Smooth muscle cell (in vitro differentiated cells): ENCODE measurements at regions not wholly inside any gene's neighbourhood (a gene's known extent, or its start where the extent isn't known, plus 50 kb on each side); places are given as distances from the start of the nearest gene placed in this dataset.
A peak's percentile ranks its signal among the peaks of the same experiment; 100 is the strongest.
"Not testable (repeated sequence)": the region's sequence is repeated elsewhere in the genome, so short reads cannot be mapped to it uniquely, and the experiment has no call there.

Experiments used
- DNase-seq: peaks from one replicate; lab custom pipeline; 2025; ENCODE audit not compliant: unreplicated experiment; lab: John Stamatoyannopoulos, UW
- H2AFZ ChIP-seq: fragments of 200-600 bp; sonication (generic); 2 replicates; pipeline ENCODE4 v1.6.0; 2016; ENCODE audit warnings: antibody characterized with exemption, low read depth, mild to moderate bottlenecking
- H3F3A ChIP-seq: fragments of 200-600 bp; sonication (generic); 2 replicates; pipeline ENCODE4 v1.6.0; 2017; ENCODE audit warnings: antibody characterized with exemption, low read depth
- H3K27ac ChIP-seq: fragments of 200-600 bp; sonication (generic); 2 replicates; pipeline ENCODE4 v1.5.1; 2016; ENCODE audit warnings: low read depth, mild to moderate bottlenecking
- H3K27me3 ChIP-seq: fragments of 200-600 bp; sonication (generic); 2 replicates; pipeline ENCODE4 v1.6.1; 2016; ENCODE audit warnings: low read depth, mild to moderate bottlenecking
- H3K36me3 ChIP-seq: fragments of 200-600 bp; sonication (generic); 2 replicates; pipeline ENCODE4 v1.5.1; 2016; ENCODE audit warnings: low read depth
- H3K4me1 ChIP-seq: fragments of 200-600 bp; sonication (generic); 2 replicates; pipeline ENCODE4 v1.5.1; 2016; ENCODE audit warnings: low read depth
- H3K4me2 ChIP-seq: fragments of 200-600 bp; sonication (generic); 2 replicates; pipeline ENCODE4 v1.6.0; 2016; ENCODE audit warnings: mild to moderate bottlenecking
- H3K4me3 ChIP-seq: fragments of 200-600 bp; sonication (generic); 2 replicates; pipeline ENCODE4 v1.5.1; 2016; ENCODE audit warnings: mild to moderate bottlenecking
- H3K79me2 ChIP-seq: fragments of 200-600 bp; sonication (generic); 2 replicates; pipeline ENCODE4 v1.6.0; 2016; ENCODE audit warnings: low read depth, mild to moderate bottlenecking
- H3K9ac ChIP-seq: fragments of 200-600 bp; sonication (generic); 2 replicates; pipeline ENCODE4 v1.6.0; 2016; ENCODE audit warnings: low read depth
- H3K9me3 ChIP-seq: fragments of 200-600 bp; sonication (generic); replicated peaks from 2 replicates; pipeline ENCODE4 v1.5.1; 2016; ENCODE audit warnings: low read depth
- H4K20me1 ChIP-seq: fragments of 200-600 bp; sonication (generic); 2 replicates; pipeline ENCODE4 v1.6.0; 2016; ENCODE audit warnings: low read depth
- CTCF ChIP-seq: fragments of 200-600 bp; sonication (generic); IDR thresholded peaks from 2 replicates; pipeline ENCODE4 v1.5.1; 2017; ENCODE audit warnings: borderline replicate concordance, mild to moderate bottlenecking, antibody characterized with exemption; ENCODE audit not compliant: insufficient read depth, poor library complexity, severe bottlenecking
- WGBS: methylation state at CpG from one replicate; pipeline ENCODE4 v1.1.7; 2016; ENCODE audit warnings: low lambda C conversion rate; 5-methylcytosine and 5-hydroxymethylcytosine counted together

- Histone ChIP-seq H3K4me2 (peak overlapping the region; percentile 16), H3K27ac (no peak overlapping the region)
Observed at GRCh38 chr1:238606896-238607295, 716.2 kb upstream of the ZP4 start.

GRCh38 chr1:238606457-238606856, 715.7 kb upstream of the ZP4 start:
- TF ChIP-seq CTCF = no peak
- no peak overlapping the region for H3K27ac ChIP-seq
- no peak for DNase-seq
- no peaks in the 10 kb centered on the region for H3K36me3 ChIP-seq
- H3K4me1 ChIP-seq = no peaks in the 10 kb centered on the region
- no peak overlapping the region for H3K4me3 ChIP-seq
- no peak overlapping the region for H2AFZ ChIP-seq
- H4K20me1 ChIP-seq = no peaks in the 10 kb centered on the region
- H3F3A ChIP-seq = no peaks in the 10 kb centered on the region
- no peaks in the 10 kb centered on the region for H3K9me3 ChIP-seq
- H3K4me2 ChIP-seq = peak overlapping the region; percentile 16
- 91% methylated on average over 2 of the region's 2 CpGs for WGBS
- H3K27me3 ChIP-seq = no peaks in the 10 kb centered on the region
- H3K79me2 ChIP-seq = no peaks in the 10 kb centered on the region
- no peak overlapping the region for H3K9ac ChIP-seq

More at GRCh38 chr1:238606896-238607295, 716.2 kb upstream of the ZP4 start:
- DNase-seq = no peak
- 56% methylated on average over 4 of the region's 4 CpGs for WGBS
- Histone ChIP-seq H3K79me2 (no peaks in the 10 kb centered on the region), H3K27me3 (no peaks in the 10 kb centered on the region), H2AFZ (no peak overlapping the region), H3F3A (no peaks in the 10 kb centered on the region), H3K4me1 (no peaks in the 10 kb centered on the region), H3K9me3 (no peaks in the 10 kb centered on the region), H4K20me1 (no peaks in the 10 kb centered on the region), H3K4me3 (no peak overlapping the region), H3K36me3 (no peaks in the 10 kb centered on the region), H3K9ac (no peak overlapping the region)
- TF ChIP-seq CTCF = no peak

GRCh38 chr1:238604357-238604756, 713.6 kb upstream of the ZP4 start:
- H3K79me2 ChIP-seq = no peaks in the 10 kb centered on the region
- H3K4me1 ChIP-seq = no peaks in the 10 kb centered on the region
- no peaks in the 10 kb centered on the region for H4K20me1 ChIP-seq
- TF ChIP-seq CTCF = no peak
- no peaks in the 10 kb centered on the region for H3F3A ChIP-seq
- H3K4me2 ChIP-seq = no peak overlapping the region
- no peak overlapping the region for H3K27ac ChIP-seq
- H3K36me3 ChIP-seq = no peaks in the 10 kb centered on the region
- H3K9me3 ChIP-seq = no peaks in the 10 kb centered on the region
- H3K9ac ChIP-seq = no peak overlapping the region
- H3K4me3 ChIP-seq = no peak overlapping the region
- 90% methylated on average over 3 of the region's 3 CpGs for WGBS
- no peak overlapping the region for H2AFZ ChIP-seq
- no peaks in the 10 kb centered on the region for H3K27me3 ChIP-seq
- DNase-seq = no peak

GRCh38 chr1:238601604-238602003, 710.9 kb upstream of the ZP4 start:
- H3K9me3 ChIP-seq, H4K20me1 ChIP-seq, H3K4me3 ChIP-seq, H3K36me3 ChIP-seq, H3K4me1 ChIP-seq, H3K4me2 ChIP-seq, H3K27me3 ChIP-seq, H3K79me2 ChIP-seq, DNase-seq, H2AFZ ChIP-seq, H3K9ac ChIP-seq, H3F3A ChIP-seq, H3K27ac ChIP-seq: not testable (repeated sequence)
- 75% methylated on average over 2 of the region's 2 CpGs for WGBS
